H1 (cell line): ENCODE measurements at regions not wholly inside any gene's neighbourhood (a gene's known extent, or its start where the extent isn't known, plus 50 kb on each side); places are given as distances from the start of the nearest gene placed in this dataset.

Experiments
- CTCF ChIA-PET: fragments of 300-600 bp; sonication (Branson Sonifier 250); formaldehyde crosslinking; loops from one replicate; lab custom pipeline; 2021; ENCODE audit not compliant: partially characterized antibody; lab: Charles Lee
- POLR2A ChIA-PET: fragments of 300-600 bp; sonication (Branson Sonifier 250); formaldehyde crosslinking; loops from one replicate; lab custom pipeline; 2021; ENCODE audit warnings: inconsistent platforms; ENCODE audit not compliant: partially characterized antibody; lab: Charles Lee
- DNase-seq, 2 experiments: peaks; one replicate each; pipeline versions ENCODE4 v3.0.0 to v3.0.0-alpha.2; 2010 to 2022; ENCODE audit warnings: low spot score in 2 of 2, low read depth in 1 of 2, mixed read lengths in 1 of 2
- FAIRE-seq: peaks from 2 replicates; lab custom pipeline; 2011; peaks lifted over from hg19 to GRCh38; lab: Jason Lieb, UNC
- H2AFZ ChIP-seq: 2 replicates; pipeline ENCODE4 v1.8.1; 2012; ENCODE audit warnings: low read length, inconsistent platforms
- H2AK5ac ChIP-seq: 2 replicates; pipeline ENCODE4 v1.6.1; 2013; ENCODE audit warnings: low read depth, low read length
- H2BK120ac ChIP-seq: replicated peaks from 2 replicates; pipeline ENCODE3; 2013; ENCODE audit warnings: low read depth, low read length, inconsistent platforms
- H2BK12ac ChIP-seq: 2 replicates; pipeline ENCODE4 v1.6.1; 2013; ENCODE audit warnings: low read depth, low read length
- H2BK15ac ChIP-seq: 2 replicates; pipeline ENCODE4 v1.6.1; 2013; ENCODE audit warnings: low read length
- H2BK20ac ChIP-seq: 2 replicates; pipeline ENCODE4 v1.6.1; 2013; ENCODE audit warnings: low read length
- H2BK5ac ChIP-seq: 2 replicates; pipeline ENCODE4 v1.6.1; 2013; ENCODE audit warnings: low read depth, low read length
- H3K14ac ChIP-seq: 2 replicates; pipeline ENCODE4 v1.6.1; 2013; ENCODE audit warnings: inconsistent platforms; ENCODE audit not compliant: insufficient read length
- H3K18ac ChIP-seq: 2 replicates; pipeline ENCODE4 v1.6.1; 2013; ENCODE audit warnings: low read length; ENCODE audit errors: extremely low read depth
- H3K23ac ChIP-seq: 2 replicates; pipeline ENCODE4 v1.6.1; 2013; ENCODE audit warnings: inconsistent platforms; ENCODE audit not compliant: insufficient read length
- H3K23me2 ChIP-seq: 2 replicates; pipeline ENCODE4 v1.6.1; 2013; ENCODE audit warnings: low read depth, low read length
- H3K27ac ChIP-seq: 2 replicates; pipeline ENCODE4 v1.6.1; 2011; ENCODE audit warnings: low read depth, low read length, inconsistent platforms
- H3K27me3 ChIP-seq, 4 experiments: replicated peaks in 1 of 4; 1 replicate in 1 of 4; 2 replicates in 3 of 4; pipeline versions ENCODE4 v1.6.1 to v1.8.1; 2011 to 2013; ENCODE audit warnings: low read length in 3 of 4, mild to moderate bottlenecking in 3 of 4, inconsistent platforms in 2 of 4, mixed read lengths in 2 of 4, moderate library complexity in 1 of 4; ENCODE audit not compliant: control insufficient read depth in 3 of 4, insufficient read depth in 3 of 4; ENCODE audit errors: extremely low read depth in 1 of 4
- H3K36me3 ChIP-seq, 4 experiments: 2 replicates each; pipeline versions ENCODE4 v1.6.1 to v1.8.1; 2011 to 2013; ENCODE audit warnings: mild to moderate bottlenecking in 4 of 4, low read length in 3 of 4, moderate library complexity in 2 of 4, control low read depth in 1 of 4, inconsistent platforms in 1 of 4; ENCODE audit not compliant: insufficient read depth in 4 of 4, control insufficient read depth in 2 of 4
- H3K4ac ChIP-seq: replicated peaks from 2 replicates; pipeline ENCODE3; 2013; ENCODE audit warnings: low read length, low read depth, mixed read lengths, inconsistent platforms; ENCODE audit not compliant: insufficient read length
- H3K4me1 ChIP-seq, 4 experiments: replicated peaks in 1 of 4; 1 replicate in 1 of 4; 2 replicates in 3 of 4; pipeline versions ENCODE4 v1.6.1 to v1.8.1; 2011 to 2013; ENCODE audit warnings: low read length in 3 of 4, inconsistent platforms in 2 of 4, mixed read lengths in 1 of 4; ENCODE audit not compliant: insufficient read depth in 4 of 4, control insufficient read depth in 3 of 4
- H3K4me2 ChIP-seq, 2 experiments: 2 replicates each; pipeline versions ENCODE4 v1.6.1 to v1.8.1; 2011 to 2013; ENCODE audit warnings: low read depth in 2 of 2, low read length in 2 of 2, control low read depth in 1 of 2, inconsistent platforms in 1 of 2, mild to moderate bottlenecking in 1 of 2; ENCODE audit not compliant: insufficient read depth in 1 of 2
- H3K4me3 ChIP-seq, 4 experiments: fragments of 200-600, 300-600 bp in 1 of 4; sonication (generic), shearing (Covaris generic), sonication (Bioruptor Twin) in 1 of 4; 2 replicates each; pipeline versions ENCODE4 v1.5.1 to v1.8.1; 2011 to 2016; ENCODE audit warnings: low read length in 4 of 4, low read depth in 3 of 4, control low read depth in 2 of 4, inconsistent platforms in 2 of 4, mild to moderate bottlenecking in 2 of 4, mixed read lengths in 1 of 4, moderate library complexity in 1 of 4; ENCODE audit not compliant: insufficient read depth in 2 of 4; ENCODE audit errors: extremely low read depth in 1 of 4
- H3K56ac ChIP-seq: replicated peaks from 2 replicates; pipeline ENCODE3; 2013; ENCODE audit warnings: low read depth, mild to moderate bottlenecking, mixed read lengths, low read length, inconsistent platforms; ENCODE audit not compliant: insufficient read length
- H3K79me1 ChIP-seq: 2 replicates; pipeline ENCODE4 v1.6.1; 2013; ENCODE audit warnings: low read depth, low read length, control low read depth
- H3K79me2 ChIP-seq, 2 experiments: 2 replicates each; pipeline versions ENCODE4 v1.6.1 to v1.8.1; 2012 to 2013; ENCODE audit warnings: low read length in 2 of 2, mild to moderate bottlenecking in 2 of 2, inconsistent platforms in 1 of 2; ENCODE audit not compliant: insufficient read depth in 2 of 2, control insufficient read depth in 1 of 2
- H3K9ac ChIP-seq, 4 experiments: replicated peaks in 1 of 4; 1 replicate in 1 of 4; 2 replicates in 3 of 4; pipeline versions ENCODE4 v1.6.1 to v1.8.1; 2011 to 2013; ENCODE audit warnings: low read depth in 3 of 4, low read length in 3 of 4, control low read depth in 2 of 4, mild to moderate bottlenecking in 2 of 4, moderate library complexity in 2 of 4, inconsistent platforms in 1 of 4; ENCODE audit errors: extremely low read depth in 1 of 4
- H3K9me3 ChIP-seq, 2 experiments: 2 replicates each; pipeline versions ENCODE4 v1.6.1 to v1.8.1; 2012 to 2013; ENCODE audit warnings: mild to moderate bottlenecking in 2 of 2, moderate library complexity in 2 of 2, control low read depth in 1 of 2, inconsistent platforms in 1 of 2, low read depth in 1 of 2, low read length in 1 of 2, mixed read lengths in 1 of 2; ENCODE audit not compliant: insufficient read depth in 2 of 2
- H4K20me1 ChIP-seq, 2 experiments: replicated peaks in 1 of 2; 2 replicates each; pipeline versions ENCODE3 to v1.8.1; 2011 to 2013; ENCODE audit warnings: inconsistent platforms in 2 of 2, low read length in 2 of 2, mild to moderate bottlenecking in 1 of 2; ENCODE audit not compliant: insufficient read depth in 2 of 2, control insufficient read depth in 1 of 2
- H4K5ac ChIP-seq: 2 replicates; pipeline ENCODE4 v1.6.1; 2013; ENCODE audit warnings: low read length, low read depth, mixed read lengths, inconsistent platforms; ENCODE audit not compliant: insufficient read length
- H4K8ac ChIP-seq: 2 replicates; pipeline ENCODE4 v1.8.0; 2013; ENCODE audit warnings: mild to moderate bottlenecking, moderate library complexity, low read length, inconsistent platforms; ENCODE audit not compliant: insufficient read depth; ENCODE audit errors: extremely low read depth
- H4K91ac ChIP-seq: replicated peaks from 2 replicates; pipeline ENCODE3; 2013; ENCODE audit warnings: low read length, mixed read lengths, inconsistent platforms; ENCODE audit not compliant: insufficient read length
- ATF3 ChIP-seq: IDR thresholded peaks from 2 replicates; pipeline ENCODE4 v1.6.1; 2011; ENCODE audit warnings: low read depth, mild to moderate bottlenecking, low read length; ENCODE audit not compliant: insufficient read depth
- CTBP2 ChIP-seq: IDR thresholded peaks from 2 replicates; pipeline ENCODE4 v1.7.0; 2011; ENCODE audit warnings: borderline replicate concordance, mild to moderate bottlenecking, moderate library complexity, mixed read lengths, low read length; ENCODE audit not compliant: insufficient read depth, insufficient read length
- JUND ChIP-seq: IDR thresholded peaks from 2 replicates; pipeline ENCODE4 v1.6.1; 2011; ENCODE audit warnings: mild to moderate bottlenecking, improper control_type of control experiment, low read length
- ZNF274 ChIP-seq: IDR thresholded peaks from 2 replicates; pipeline ENCODE4 v1.7.0; 2012; ENCODE audit warnings: low read length, borderline replicate concordance; ENCODE audit errors: extremely low read depth
- WGBS, 2 experiments: shearing (Covaris generic) in 1 of 2; methylation state at CpG; one replicate each; pipeline versions ENCODE4 v1.1.6 to v1.1.7; 2013 to 2015; ENCODE audit warnings: low lambda C conversion rate in 2 of 2, mixed read lengths in 2 of 2, inconsistent platforms in 1 of 2, low coverage in 1 of 2, missing lambda C conversion rate in 1 of 2; ENCODE audit not compliant: insufficient replicate concordance in 2 of 2, insufficient coverage in 1 of 2, insufficient read length in 1 of 2; ENCODE audit errors: extremely low coverage in 1 of 2, missing lambda C conversion rate in 1 of 2; 5-methylcytosine and 5-hydroxymethylcytosine counted together

GRCh38 chr15:81863162-81863561, 182.7 kb downstream of the MEX3B start:
- Histone ChIP-seq H3K79me2 (no peaks in the 10 kb centered on the region), H3K4me1 (no peaks in the 10 kb centered on the region), H4K91ac (no peak overlapping the region), H3K36me3 (no peaks in the 10 kb centered on the region; a peak in 1 of 8 replicates), H4K5ac (no peak overlapping the region), H3K56ac (no peak overlapping the region), H2AFZ (no peak overlapping the region), H3K27me3 (no peaks in the 10 kb centered on the region), H2BK15ac (no peak overlapping the region), H3K9me3 (no peaks in the 10 kb centered on the region), H3K27ac (no peak overlapping the region), H4K20me1 (no peaks in the 10 kb centered on the region), H3K18ac (no peak overlapping the region), H3K4me2 (no peak overlapping the region), H2BK20ac (no peak overlapping the region), H2BK5ac (no peak overlapping the region), H3K23ac (no peak overlapping the region), H3K23me2 (no peaks in the 10 kb centered on the region), H3K79me1 (peaks cover 4% of the 10 kb centered on the region; the same call in 1 of the 2 replicates), H2BK12ac (no peak overlapping the region), H2AK5ac (no peak overlapping the region), H3K14ac (no peak overlapping the region), H3K4me3 (no peak overlapping the region), H2BK120ac (no peak overlapping the region), H3K9ac (no peak overlapping the region), H3K4ac (no peak overlapping the region), H4K8ac (no peak overlapping the region)
- no peak for FAIRE-seq
- no peak for DNase-seq
- POLR2A ChIA-PET, result no interaction called here
- CTCF ChIA-PET, result interaction anchor here (0.6 to 1.0 kb wide), 3 partner anchors 14 to 1244 kb away, joined by 3 to 5 read pairs (median 3); no protein-coding TSS in a partner anchor
- 83% methylated on average over 2 of the region's 2 CpGs; no CpG with 5 or more reads in 1 of the 2 experiments for WGBS, 2 experiments
- TF ChIP-seq CTBP2 (no peak), ZNF274 (no peak), JUND (no peak), ATF3 (no peak)
